GM12878 (cell line): ENCODE measurements at regions not wholly inside any gene's neighbourhood (a gene's known extent, or its start where the extent isn't known, plus 50 kb on each side); places are given as distances from the start of the nearest gene placed in this dataset.

ENCODE experiments used
- ATAC-seq: fragments of 200-7000 bp; cut with Tn5 transposase; 3 replicates; pipeline ENCODE4 v1.9.1; 2020; ENCODE audit warnings: mild to moderate bottlenecking, moderate library complexity
- BruUV-seq: library from RNA; stranded (reverse); fragments of 400-500 nt; replicated peaks from 2 replicates; lab custom pipeline; 2021; lab: Mats Ljungman, UMichigan
- CTCF ChIA-PET: fragments of 300-600 bp; sonication (Branson Sonifier 250); formaldehyde crosslinking; extraction: SDS; loops from one replicate; lab custom pipeline; 2021; ENCODE audit warnings: inconsistent platforms; lab: Yijun Ruan, JAX
- POLR2A ChIA-PET: fragments of 350-600 bp; formaldehyde crosslinking; extraction: SDS; loops from one replicate; lab custom pipeline; 2021; ENCODE audit warnings: inconsistent platforms; lab: Charles Lee
- RAD21 ChIA-PET: fragments of 300-600 bp; sonication (Branson Sonifier 250); formaldehyde crosslinking; loops from one replicate; lab custom pipeline; 2023; ENCODE audit warnings: antibody characterized with exemption; ENCODE audit not compliant: unreplicated experiment; lab: Charles Lee
- SMC1A ChIA-PET: fragments of 300-600 bp; sonication (Branson Sonifier 250); formaldehyde crosslinking; loops from one replicate; lab custom pipeline; 2023; ENCODE audit not compliant: unreplicated experiment, uncharacterized antibody; lab: Charles Lee
- DNase-seq: peaks from one replicate; pipeline ENCODE4 v3.0.0-alpha.2; 2011; ENCODE audit warnings: low read depth, low spot score
- FAIRE-seq: peaks from 3 replicates; lab custom pipeline; 2011; peaks lifted over from hg19 to GRCh38; lab: Jason Lieb, UNC
- H2AFZ ChIP-seq: 2 replicates; pipeline ENCODE4 v1.6.0; 2011; ENCODE audit warnings: low read depth, low read length, control low read depth; ENCODE audit not compliant: control insufficient read depth
- H3K27ac ChIP-seq: 2 replicates; pipeline ENCODE4 v1.5.1; 2011; ENCODE audit warnings: control low read depth; ENCODE audit not compliant: control insufficient read depth, insufficient read depth
- H3K27me3 ChIP-seq, 2 experiments: replicated peaks in 1 of 2; 2 replicates each; pipeline versions ENCODE4 v1.6.0 to v1.6.1; 2011; ENCODE audit warnings: low read length in 1 of 2; ENCODE audit not compliant: control insufficient read depth in 2 of 2, insufficient read depth in 2 of 2
- H3K36me3 ChIP-seq, 2 experiments: 2 replicates each; pipeline ENCODE4 v1.5.1; 2011; ENCODE audit warnings: low read length in 1 of 2; ENCODE audit not compliant: control insufficient read depth in 2 of 2, insufficient read depth in 2 of 2
- H3K4me1 ChIP-seq: 2 replicates; pipeline ENCODE4 v1.6.1; 2011; ENCODE audit warnings: mild to moderate bottlenecking, low read length, moderate library complexity, mixed read lengths; ENCODE audit not compliant: control insufficient read depth, insufficient read depth
- H3K4me2 ChIP-seq: 2 replicates; pipeline ENCODE4 v1.6.0; 2011; ENCODE audit warnings: control low read depth; ENCODE audit not compliant: control insufficient read depth, insufficient read depth
- H3K4me3 ChIP-seq: fragments of 200-600 bp; sonication (generic); 2 replicates; pipeline ENCODE4 v1.5.1; 2016
- H3K79me2 ChIP-seq: 2 replicates; pipeline ENCODE4 v1.6.0; 2011; ENCODE audit warnings: low read length; ENCODE audit not compliant: control insufficient read depth, insufficient read depth
- H3K9ac ChIP-seq: 2 replicates; pipeline ENCODE4 v1.8.0; 2011; ENCODE audit warnings: low read length, control low read depth, mixed read lengths; ENCODE audit not compliant: control insufficient read depth, insufficient read depth
- H3K9me3 ChIP-seq: replicated peaks from 3 replicates; pipeline ENCODE4 v1.5.1; 2011; ENCODE audit warnings: mild to moderate bottlenecking, low read length; ENCODE audit not compliant: control insufficient read depth, insufficient read depth
- H4K20me1 ChIP-seq: 2 replicates; pipeline ENCODE4 v1.6.0; 2011; ENCODE audit not compliant: control insufficient read depth, insufficient read depth
- BACH1 ChIP-seq: fragments of 450-650 bp; IDR thresholded peaks from 2 replicates; pipeline ENCODE4 v1.6.1; 2017; ENCODE audit warnings: mild to moderate bottlenecking, borderline replicate concordance
- FOXM1 ChIP-seq: IDR thresholded peaks from 2 replicates; pipeline ENCODE4 v1.6.1; 2012; ENCODE audit warnings: low read depth, mild to moderate bottlenecking, inconsistent platforms, low read length, moderate library complexity
- GABPA ChIP-seq: IDR thresholded peaks from 2 replicates; pipeline ENCODE4 v1.6.1; 2014; ENCODE audit warnings: antibody characterized with exemption, low read depth, mild to moderate bottlenecking, inconsistent platforms
- MTA3 ChIP-seq: IDR thresholded peaks from 2 replicates; pipeline ENCODE4 v1.6.1; 2012; ENCODE audit warnings: low read length, inconsistent platforms, borderline replicate concordance
- MYC ChIP-seq: IDR thresholded peaks from 2 replicates; pipeline ENCODE4 v1.6.1; 2011; ENCODE audit warnings: mild to moderate bottlenecking, low read length, moderate library complexity, inconsistent platforms; ENCODE audit not compliant: insufficient read depth, insufficient replicate concordance, insufficient read length, severe bottlenecking
- NR2F1 ChIP-seq: fragments of 450-650 bp; conservative IDR thresholded peaks from 2 replicates; pipeline ENCODE4 v1.6.1; 2017; ENCODE audit warnings: mild to moderate bottlenecking
- PAX8 ChIP-seq: fragments of 450-650 bp; IDR thresholded peaks from 2 replicates; pipeline ENCODE4 v1.6.1; 2017; ENCODE audit warnings: mild to moderate bottlenecking, moderate library complexity
- SIN3A ChIP-seq: IDR thresholded peaks from 2 replicates; pipeline ENCODE4 v1.6.1; 2012; ENCODE audit warnings: low read depth, low read length, improper control_type of control experiment
- SRF ChIP-seq, 2 experiments: IDR thresholded peaks; 2 replicates each; pipeline ENCODE4 v1.6.1; 2011; ENCODE audit warnings: low read depth in 2 of 2, low read length in 2 of 2, mild to moderate bottlenecking in 1 of 2, moderate library complexity in 1 of 2
- TBL1XR1 ChIP-seq: IDR thresholded peaks from 2 replicates; pipeline ENCODE4 v1.6.1; 2012; ENCODE audit warnings: low read depth, low read length, improper control_type of control experiment
- ZNF207 ChIP-seq: fragments of 450-650 bp; IDR thresholded peaks from 2 replicates; pipeline ENCODE4 v1.6.1; 2014; ENCODE audit warnings: antibody characterized with exemption, mild to moderate bottlenecking, borderline replicate concordance
- ZSCAN29 ChIP-seq: fragments of 450-650 bp; IDR thresholded peaks from 2 replicates; pipeline ENCODE4 v1.6.1; 2017; ENCODE audit warnings: mild to moderate bottlenecking, moderate library complexity
- WGBS: methylation state at CpG from one replicate; pipeline ENCODE4 v1.1.6; 2016; ENCODE audit warnings: low lambda C conversion rate; ENCODE audit not compliant: insufficient replicate concordance, insufficient coverage; ENCODE audit errors: missing lambda C conversion rate; 5-methylcytosine and 5-hydroxymethylcytosine counted together
- in situ Hi-C: fragments of 300-500 bp; cut with MboI; formaldehyde crosslinking; loops from 9 replicates; pipeline ENCODE4 v1.14.3; 2018; ENCODE audit warnings: mixed read lengths
- intact Hi-C: fragments of 100-400 bp; cut with micrococcal nuclease; formaldehyde crosslinking; loops from one replicate; pipeline ENCODE4 v1.14.2; 2022; ENCODE audit not compliant: unreplicated experiment
- TF ChIP-seq, protein P1 (sequence below): IDR thresholded peaks from 2 replicates; pipeline ENCODE4 v1.6.1; 2012; ENCODE audit warnings: low read depth, low read length, improper control_type of control experiment

DNA sequence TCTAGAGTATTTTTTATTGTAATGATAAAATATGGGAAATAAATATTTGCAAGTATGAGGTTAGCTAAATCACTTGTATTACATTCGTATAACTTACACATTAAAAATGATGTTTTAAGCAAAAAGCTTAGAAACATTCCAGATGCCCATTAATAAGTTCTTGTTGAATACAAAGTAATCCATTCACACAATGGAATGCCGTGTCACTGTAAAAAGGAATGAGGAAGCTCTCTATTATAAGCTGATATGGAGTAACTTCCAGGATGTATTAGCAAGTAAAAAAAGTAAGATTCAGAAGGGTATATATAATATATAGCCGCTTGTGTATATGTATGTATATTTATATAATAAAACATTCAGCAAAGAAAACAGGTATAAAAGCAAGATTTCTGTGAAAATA is 412.8 kb upstream of the MTPN start:
- in situ Hi-C loops = no loop called here
- DNase-seq (no peak), ATAC-seq (no peak), FAIRE-seq (no peak)
- Histone ChIP-seq H3K4me3 (no peak overlapping the region), H3K4me1 (no peaks in the 10 kb centered on the region), H3K27me3 (no peaks in the 10 kb centered on the region), H3K9me3 (no peaks in the 10 kb centered on the region), H3K36me3 (no peaks in the 10 kb centered on the region), H3K79me2 (no peaks in the 10 kb centered on the region), H3K9ac (no peak overlapping the region), H3K4me2 (no peak overlapping the region), H2AFZ (no peak overlapping the region), H3K27ac (no peak overlapping the region), H4K20me1 (no peaks in the 10 kb centered on the region)
- SMC1A ChIA-PET = interaction anchor here (1.3 kb wide), 1 partner anchor 11 kb away, joined by 5 read pairs; no protein-coding TSS in a partner anchor
- no TSS peak for BruUV-seq
- 50% methylated on average over 3 of the region's 3 CpGs for WGBS
- CTCF ChIA-PET = interaction anchor here (0.6 to 0.8 kb wide), 2 partner anchors 11 to 17 kb away, joined by 3 to 4 read pairs; no protein-coding TSS in a partner anchor
- intact Hi-C loops = no loop called here
- POLR2A ChIA-PET = no interaction called here
- RAD21 ChIA-PET = no interaction called here
- no peak for TF ChIP-seq MTA3
- TF ChIP-seq BACH1 = no peak
- TF ChIP-seq PAX8 = no peak
- TF ChIP-seq ZSCAN29 = no peak
- TF ChIP-seq SIN3A = no peak
- TF ChIP-seq FOXM1 = no peak
- no peak for TF ChIP-seq GABPA
- TF ChIP-seq, protein P1, sequence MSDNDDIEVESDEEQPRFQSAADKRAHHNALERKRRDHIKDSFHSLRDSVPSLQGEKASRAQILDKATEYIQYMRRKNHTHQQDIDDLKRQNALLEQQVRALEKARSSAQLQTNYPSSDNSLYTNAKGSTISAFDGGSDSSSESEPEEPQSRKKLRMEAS = no peak
- TF ChIP-seq SRF (IDR thresholded peaks at IDR 0.05; ENCODE audit: low read depth in 2 of 2, low read length in 2 of 2) = no peak
- no peak for TF ChIP-seq MYC
- TF ChIP-seq ZNF207 = no peak
- TF ChIP-seq NR2F1 = no peak
- TF ChIP-seq TBL1XR1 = no peak
